MM.1S (cell line): ENCODE measurements at regions not wholly inside any gene's neighbourhood (a gene's known extent, or its start where the extent isn't known, plus 50 kb on each side); places are given as distances from the start of the nearest gene placed in this dataset.

Source experiments
- EZH2phosphoT487 ChIP-seq: fragments of 300-600 bp; sonication (generic); IDR thresholded peaks from 2 replicates; pipeline ENCODE4 v1.6.1; 2018; ENCODE audit warnings: antibody characterized with exemption, low read length
- TF ChIP-seq, protein P1 (sequence below): fragments of 300-600 bp; sonication (generic); IDR thresholded peaks from 2 replicates; pipeline ENCODE4 v1.5.1; 2016; ENCODE audit warnings: antibody characterized with exemption, low read length, mixed read lengths

DNA sequence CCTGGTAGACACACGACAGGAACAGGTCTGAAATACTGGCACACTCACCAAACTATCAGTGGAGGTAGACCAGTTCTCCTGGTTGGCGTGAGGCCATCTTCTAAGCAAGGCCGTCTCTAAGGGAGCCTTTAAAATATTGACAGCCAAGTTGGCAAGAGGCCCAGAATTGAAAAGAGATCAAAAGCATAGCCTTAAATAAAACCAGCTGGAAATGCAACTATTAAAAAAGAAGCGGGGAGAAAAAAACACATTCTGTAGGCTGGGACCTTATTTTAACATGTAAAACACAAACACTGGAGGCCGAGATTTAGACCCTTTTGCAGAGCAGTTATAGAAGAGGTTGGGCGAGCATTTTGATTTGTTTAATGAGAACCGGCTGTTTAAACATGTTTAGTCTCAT is 233.0 kb upstream of the CLNK start:
- TF ChIP-seq EZH2phosphoT487: no peak
- TF ChIP-seq, protein P1, sequence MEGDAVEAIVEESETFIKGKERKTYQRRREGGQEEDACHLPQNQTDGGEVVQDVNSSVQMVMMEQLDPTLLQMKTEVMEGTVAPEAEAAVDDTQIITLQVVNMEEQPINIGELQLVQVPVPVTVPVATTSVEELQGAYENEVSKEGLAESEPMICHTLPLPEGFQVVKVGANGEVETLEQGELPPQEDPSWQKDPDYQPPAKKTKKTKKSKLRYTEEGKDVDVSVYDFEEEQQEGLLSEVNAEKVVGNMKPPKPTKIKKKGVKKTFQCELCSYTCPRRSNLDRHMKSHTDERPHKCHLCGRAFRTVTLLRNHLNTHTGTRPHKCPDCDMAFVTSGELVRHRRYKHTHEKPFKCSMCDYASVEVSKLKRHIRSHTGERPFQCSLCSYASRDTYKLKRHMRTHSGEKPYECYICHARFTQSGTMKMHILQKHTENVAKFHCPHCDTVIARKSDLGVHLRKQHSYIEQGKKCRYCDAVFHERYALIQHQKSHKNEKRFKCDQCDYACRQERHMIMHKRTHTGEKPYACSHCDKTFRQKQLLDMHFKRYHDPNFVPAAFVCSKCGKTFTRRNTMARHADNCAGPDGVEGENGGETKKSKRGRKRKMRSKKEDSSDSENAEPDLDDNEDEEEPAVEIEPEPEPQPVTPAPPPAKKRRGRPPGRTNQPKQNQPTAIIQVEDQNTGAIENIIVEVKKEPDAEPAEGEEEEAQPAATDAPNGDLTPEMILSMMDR: no peak
